ENCODE measurements at regions not wholly inside any gene's neighbourhood (a gene's known extent, or its start where the extent isn't known, plus 50 kb on each side); places are given as distances from the start of the nearest gene placed in this dataset.
A peak's percentile ranks its signal among the peaks of the same experiment; 100 is the strongest.
"Not testable (repeated sequence)": the region's sequence is repeated elsewhere in the genome, so short reads cannot be mapped to it uniquely, and the experiment has no call there.

DNA sequence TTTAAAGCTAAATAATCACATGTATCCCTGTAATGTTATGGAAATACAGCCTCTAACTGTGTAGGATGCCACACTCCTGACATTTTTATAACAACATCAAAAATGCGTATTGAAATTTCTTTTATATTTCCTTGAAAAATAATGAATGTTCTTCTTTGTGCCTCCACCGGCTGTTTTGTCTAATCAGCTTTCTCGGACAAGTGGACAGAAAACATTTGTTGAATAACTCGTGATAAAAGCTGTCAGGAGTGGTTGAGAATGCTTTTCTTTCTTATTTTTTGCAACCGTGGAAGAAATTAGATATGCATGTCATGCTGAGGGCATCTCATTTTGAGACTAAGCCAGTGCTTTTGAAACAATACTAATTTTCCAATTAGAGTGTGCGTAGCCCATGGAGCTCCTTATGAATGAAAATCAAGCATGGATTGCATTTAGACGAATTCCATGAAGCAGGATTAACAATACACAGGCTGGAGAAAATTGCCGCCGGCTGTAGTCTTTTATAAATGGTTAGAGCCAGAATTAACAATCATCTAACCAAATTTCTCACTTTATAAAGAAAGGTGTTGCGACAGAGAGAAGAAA, 614.5 kb upstream of the LCORL start:
- DNase-seq (ENCODE audit: low spot score), result peak; percentile 55

DNA sequence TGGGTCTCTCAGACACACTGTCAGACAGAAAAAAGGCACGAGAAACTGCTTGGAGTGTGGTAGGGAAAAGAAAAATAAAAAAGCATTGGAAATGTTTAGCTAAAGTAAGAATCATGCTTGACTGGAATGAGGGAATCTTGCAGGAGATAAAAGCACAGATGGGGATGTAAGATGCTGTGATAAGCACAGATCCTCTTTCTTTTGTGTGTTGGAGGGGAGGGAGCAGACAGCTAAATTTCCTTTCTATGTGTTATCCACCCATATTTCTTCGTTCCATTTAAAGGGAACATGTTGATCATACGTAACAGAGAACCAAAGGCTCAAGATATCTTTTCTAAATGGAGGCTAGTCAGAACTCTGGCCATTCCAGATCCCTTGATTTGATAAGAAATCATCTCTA, 614.0 kb upstream of the LCORL start:
- DNase-seq (ENCODE audit: low spot score), result no peak

DNA sequence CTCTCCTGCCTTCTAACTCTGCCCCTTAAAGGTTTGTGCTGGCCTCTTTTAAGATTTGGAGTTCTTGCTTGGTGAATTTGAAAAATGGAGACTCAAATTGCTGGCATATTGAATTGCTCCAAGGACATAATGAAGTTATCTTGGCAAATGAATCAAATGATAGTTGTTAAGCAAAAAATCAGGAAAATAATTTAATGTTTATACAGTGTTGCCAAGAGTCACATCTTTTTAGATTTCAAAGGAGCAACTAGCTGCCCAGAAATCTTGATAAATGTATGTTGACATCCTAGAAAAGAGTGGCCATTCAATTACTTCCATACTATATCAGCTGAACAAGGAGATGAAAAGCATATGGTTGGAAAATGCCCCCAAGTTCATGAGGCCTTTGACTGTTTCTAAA, 610.0 kb upstream of the LCORL start:
- DNase-seq (ENCODE audit: low spot score), result no peak

DNA sequence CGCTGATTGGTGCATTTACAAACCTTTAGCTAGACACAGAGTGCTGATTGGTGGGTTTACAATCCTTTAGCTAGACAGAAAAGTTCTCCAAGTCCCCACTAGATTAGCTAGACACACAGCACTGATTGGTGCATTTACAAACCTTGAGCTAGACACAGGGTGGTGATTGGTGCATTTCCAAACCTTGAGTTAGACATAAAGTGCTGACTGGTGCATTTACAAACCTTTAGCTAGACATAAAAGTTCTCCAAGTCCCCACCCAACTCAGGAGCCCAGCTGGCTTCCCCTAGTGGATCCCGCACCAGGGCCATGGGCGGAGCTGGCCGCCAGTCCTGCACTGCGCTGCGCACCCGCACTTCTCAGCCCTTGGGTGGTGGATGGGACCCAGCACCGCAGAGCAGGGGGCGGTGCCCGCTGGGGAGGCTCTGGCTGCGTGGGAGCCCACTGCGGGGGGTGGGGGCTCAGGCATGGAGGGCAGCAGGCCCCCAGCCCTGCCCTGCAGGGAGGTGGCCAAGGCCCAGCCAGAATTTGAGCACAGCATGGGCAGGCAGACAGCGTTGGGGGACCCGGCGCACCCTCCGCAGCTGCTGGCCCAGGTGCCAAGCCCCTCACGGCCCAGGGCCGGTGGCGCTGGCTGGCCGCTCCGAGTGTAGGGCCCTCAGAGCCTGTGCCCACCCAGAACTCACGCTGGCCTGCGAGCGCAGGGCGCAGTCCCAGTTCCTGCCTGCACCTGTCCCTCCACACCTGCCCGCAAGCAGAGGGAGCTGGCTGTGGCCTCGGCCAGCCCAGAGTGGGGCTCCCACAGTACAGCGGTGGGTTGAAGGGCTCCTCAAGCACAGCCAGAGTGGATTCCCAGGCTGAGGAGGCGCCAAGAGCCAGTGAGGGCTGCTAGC, 608.9 kb upstream of the LCORL start:
- no peak for DNase-seq (ENCODE audit: low spot score)

DNA sequence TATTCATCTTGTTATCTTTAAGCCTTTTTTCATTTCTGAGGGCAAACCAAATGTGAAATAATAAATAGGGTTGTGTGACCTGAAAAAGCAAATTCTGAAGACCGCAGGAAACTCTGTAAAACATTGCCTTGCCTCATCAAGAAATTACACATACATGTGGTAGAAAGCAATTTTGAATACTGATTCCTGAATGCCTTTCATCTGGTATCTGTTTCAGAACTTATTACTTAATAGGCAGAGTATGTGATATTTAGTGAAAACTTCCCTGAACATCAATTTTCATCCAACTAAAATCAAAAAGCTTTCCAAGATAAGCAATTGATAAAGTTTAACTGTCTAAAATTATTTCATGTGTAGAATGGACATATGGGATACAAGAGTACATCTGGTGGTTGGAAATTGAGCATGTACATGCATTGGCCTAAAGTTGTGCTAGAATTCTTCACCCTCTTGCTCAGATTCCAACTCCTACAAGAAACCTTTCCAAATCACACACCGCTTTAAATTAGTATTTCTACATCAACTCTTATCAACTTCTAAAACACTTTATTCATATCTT, 606.0 kb upstream of the LCORL start:
- DNase-seq (ENCODE audit: low spot score), result no peak

DNA sequence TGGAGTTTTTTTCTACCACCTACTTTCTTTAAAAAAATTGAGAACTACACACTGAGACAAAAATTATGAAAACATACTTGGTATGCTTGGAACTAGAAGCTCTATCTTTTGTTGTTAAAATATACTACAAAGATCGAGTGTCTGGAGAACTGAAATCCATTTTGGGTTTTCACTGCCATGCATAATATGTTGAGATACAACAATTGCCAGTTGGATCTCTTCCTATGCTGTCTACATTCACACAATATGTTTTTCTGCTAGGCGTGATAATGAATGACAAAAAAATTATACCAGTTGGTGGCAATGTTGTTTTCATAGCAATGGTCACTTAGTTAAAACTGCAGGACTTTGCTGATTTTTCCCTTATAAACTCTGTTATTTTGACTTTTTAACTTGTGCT, 605.4 kb upstream of the LCORL start:
- no peak for DNase-seq (ENCODE audit: low spot score)

DNA sequence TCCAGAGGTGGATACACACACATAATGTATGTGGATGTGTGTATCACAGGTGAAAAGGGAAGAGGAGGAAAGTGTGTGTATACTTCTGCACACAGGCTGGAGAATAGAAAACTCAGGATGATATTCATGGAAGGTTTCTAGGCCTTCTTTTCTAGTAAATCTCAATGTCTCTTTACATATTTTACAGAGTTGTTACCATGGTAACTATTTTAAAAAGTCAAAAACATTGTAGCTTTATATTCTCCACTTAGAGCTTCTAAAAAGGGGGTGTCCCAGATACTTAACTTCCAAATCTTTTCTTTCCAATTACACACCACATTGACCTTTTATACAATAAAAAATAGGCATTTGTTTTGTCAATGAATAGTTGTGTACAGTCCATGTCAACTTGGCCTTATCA, 604.8 kb upstream of the LCORL start:
- no peak for DNase-seq (ENCODE audit: low spot score)

DNA sequence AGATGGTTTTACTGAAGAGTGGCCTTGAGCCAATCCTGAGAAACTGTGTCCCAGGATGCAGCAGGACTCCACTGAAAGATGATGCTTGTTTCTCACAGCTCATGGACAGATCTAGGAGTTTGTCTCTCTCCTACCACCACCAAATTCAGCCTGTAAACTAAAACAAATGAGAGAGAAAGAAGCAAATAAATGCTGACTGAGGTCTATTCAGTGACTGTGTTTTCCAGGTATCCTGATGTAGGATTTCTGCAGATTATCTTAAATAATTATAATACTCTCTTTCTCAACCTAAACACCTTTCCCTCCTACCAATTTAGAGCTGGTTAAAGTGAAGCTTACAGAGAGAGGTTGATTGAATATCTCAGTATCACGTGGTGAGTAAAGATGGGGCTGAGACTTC, 599.6 kb upstream of the LCORL start:
- no peak for DNase-seq (ENCODE audit: low spot score)

DNA sequence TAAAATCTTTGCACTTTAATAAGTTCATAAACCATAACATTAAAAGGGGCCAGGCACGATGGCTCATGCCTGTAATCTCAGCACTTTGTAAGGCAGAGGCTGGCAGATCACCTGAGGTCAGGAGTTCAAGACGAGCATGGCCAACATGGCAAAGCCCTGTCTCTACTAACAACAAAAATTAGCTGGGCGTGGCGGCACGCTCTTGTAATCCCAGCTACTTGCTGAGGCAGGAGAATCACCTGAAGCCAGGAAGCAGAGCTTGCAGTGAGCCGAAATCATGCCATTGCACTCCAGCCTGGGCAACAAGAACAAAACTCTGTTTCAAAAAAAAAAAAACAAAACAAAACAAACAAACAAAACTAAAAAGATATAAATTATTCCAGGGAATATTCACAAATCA, 595.2 kb upstream of the LCORL start:
- no peak for DNase-seq (ENCODE audit: low spot score)

DNA sequence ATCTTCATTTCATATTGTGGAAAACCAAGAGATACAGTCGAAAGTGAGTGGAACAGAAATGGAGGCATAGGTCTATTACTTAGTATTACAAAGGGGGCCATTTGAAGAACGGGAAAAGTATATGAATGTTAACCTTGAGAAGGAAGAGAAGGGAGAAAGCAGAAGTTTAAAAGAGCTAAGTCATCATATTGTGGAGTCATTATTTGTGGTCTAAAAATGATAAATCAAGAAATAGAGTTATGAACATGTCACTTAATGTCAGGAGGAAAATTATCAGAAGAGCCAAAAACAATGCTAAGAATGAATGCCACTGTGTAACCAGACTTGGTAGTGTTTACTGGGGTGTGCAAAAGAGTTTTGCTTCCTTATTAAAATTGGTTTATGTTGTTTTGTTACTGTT, 589.5 kb upstream of the LCORL start:
- DNase-seq (ENCODE audit: low spot score), result no peak

DNA sequence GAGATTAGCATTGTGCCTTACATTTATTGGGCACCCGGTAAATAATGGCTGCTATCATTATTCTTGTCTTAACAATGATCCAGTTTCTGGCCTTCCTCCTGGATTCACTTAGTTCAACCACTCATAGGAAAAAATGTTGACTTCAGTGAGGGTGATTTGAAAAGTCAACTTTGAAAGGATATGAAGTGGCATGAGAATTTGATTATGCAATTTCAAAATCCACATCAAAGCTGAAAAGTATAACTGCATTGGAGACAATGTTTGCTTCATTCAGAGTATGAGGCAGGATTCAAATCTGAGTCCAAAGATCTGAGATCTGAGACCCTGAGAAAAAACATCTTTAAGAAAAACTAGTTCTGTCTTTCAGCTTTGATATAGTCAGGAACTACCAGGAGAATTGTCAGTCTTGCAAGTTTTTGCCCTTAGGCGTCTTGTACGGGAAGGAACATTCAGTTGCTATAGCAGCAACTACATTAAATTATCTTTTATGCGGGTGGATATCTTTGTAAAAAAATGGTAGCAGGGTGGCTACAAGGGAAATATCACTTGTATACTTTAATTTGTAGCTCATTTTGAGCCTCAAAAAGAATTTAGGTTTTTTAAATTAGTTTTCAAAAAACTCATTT, 587.5 kb upstream of the LCORL start:
- DNase-seq (ENCODE audit: low spot score), result peak; percentile 22

DNA sequence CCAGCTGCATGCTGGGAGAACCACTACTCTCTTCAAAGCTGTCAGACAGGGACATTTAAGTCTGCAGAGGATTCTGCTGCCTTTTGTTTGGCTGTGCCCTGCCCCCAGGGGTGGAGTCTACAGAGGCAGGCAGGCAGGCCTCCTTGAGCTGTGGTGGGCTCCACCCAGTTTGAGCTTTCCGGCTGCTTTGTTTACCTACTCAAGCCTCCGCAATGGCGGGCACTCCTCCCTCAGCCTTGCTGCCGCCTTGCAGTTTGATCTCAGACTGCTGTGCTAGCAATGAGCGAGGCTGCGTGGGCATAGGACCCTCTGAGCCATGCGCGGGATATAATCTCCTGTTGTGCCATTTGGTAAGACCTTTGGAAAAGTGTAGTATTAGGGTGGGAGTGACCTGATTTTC, 581.1 kb upstream of the LCORL start:
- not testable (repeated sequence) for DNase-seq (ENCODE audit: low spot score)

DNA sequence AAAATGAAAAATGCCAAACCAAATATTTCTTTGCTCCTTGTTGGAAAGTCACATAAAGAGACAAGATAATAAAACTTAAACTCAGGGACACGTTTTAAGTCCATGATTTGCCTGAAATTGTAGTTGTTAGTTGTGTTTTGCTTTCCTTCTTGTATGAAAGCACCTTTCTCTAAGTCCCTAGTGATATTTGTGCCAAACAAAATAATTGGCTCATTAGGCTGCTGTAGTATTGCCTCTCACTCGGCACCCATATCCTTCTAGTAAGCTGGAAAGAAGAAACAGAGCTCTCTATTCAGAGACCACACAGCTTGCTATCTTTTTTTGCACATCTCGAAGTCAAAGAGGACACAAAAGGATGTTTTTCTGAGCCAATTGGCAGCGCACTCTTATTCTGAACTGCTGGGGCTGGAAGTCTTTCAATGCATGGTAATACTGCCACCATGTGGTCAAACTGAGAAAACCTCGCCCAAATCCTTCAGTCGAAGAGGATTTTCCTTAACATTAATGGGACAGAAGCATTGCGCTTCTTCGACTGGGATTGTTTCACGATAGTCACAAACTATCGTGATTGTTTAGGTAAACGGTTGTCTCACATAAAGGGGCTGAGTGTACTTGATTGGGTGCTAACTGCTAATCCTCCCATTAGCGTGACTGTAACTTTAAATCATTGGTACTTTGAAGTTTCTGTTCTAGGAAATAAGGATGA, 571.9 kb upstream of the LCORL start:
- DNase-seq (ENCODE audit: low spot score), result peak; percentile 41

DNA sequence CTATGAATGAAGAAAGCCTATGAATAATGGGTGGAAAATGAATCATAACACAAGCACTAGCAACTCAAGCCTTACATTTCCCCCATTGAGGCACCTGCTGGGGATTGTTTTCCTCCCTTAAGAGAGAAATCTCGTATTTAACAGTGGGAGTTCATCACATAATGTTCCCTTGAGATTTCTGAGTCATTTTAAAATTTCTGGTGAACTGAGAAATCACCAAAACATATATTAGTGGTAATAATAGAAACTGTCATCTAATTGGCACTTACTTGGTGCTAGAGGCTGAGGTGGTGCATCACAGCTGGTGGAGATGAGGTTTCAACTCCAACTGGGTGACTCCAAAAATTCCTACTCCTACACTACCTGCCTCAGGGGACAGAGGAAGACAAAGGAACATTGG, 561.3 kb upstream of the LCORL start:
- DNase-seq (ENCODE audit: low spot score), result no peak

DNA sequence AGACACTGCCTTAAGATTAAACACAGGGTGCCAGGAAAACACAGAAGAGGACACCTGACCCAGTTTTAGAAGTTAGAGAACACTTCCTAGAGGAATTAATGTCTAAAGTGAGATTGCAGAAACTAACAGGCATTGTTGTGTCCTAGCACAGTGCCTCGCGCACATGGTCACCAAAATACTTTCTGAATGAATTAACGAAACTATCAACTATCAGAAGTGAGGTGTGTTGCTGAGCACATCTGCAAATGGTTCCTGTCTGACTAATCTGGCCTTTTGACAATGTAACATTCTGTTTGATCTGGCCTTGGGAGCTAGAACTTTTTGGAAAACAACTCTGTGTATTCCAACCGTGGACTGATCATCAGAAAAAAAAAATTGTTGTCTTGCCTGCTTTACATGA, 556.8 kb upstream of the LCORL start:
- DNase-seq (ENCODE audit: low spot score), result no peak

DNA sequence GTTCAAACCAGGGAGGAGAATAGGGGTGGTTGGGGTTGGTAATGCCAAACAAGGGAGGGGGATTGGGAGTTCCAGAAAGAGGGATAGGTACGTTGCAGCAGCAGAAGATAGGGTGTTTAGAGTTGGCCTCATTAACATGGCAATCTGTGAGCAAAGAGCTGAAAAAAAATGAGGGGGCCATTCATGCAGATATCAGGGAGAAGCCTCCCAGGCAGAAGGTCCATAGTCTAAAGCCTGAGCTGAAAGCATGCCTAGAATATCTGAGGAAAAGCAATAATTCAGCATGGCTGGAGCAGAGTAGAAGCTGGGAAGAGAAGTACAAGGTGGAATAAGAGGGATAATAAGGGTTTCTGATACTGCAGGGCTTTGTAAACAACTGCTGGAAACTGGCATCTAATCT, 550.9 kb upstream of the LCORL start:
- DNase-seq (ENCODE audit: low spot score), result no peak

DNA sequence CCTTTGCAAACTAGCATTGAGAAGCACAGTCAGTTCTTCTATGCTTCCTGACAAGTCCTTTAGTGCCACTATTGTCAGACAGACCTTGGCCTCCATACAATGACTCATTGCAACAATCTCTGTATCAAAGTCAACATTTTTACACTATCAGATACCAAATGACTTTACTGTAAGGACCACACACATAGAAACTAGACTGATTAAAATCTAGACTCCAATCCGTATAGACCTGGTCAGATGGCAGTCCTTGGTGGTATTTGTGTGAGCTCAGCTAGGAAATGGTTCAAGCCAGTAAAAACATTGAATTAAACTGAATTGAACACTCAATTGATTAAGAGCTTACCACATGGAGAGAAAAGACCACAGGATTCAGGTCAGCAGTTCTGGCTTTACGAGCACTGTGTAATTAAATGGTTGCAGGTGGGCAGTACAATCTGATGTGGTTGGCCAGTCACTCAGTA, 549.8 kb upstream of the LCORL start:
- no peak for DNase-seq (ENCODE audit: low spot score)

DNA sequence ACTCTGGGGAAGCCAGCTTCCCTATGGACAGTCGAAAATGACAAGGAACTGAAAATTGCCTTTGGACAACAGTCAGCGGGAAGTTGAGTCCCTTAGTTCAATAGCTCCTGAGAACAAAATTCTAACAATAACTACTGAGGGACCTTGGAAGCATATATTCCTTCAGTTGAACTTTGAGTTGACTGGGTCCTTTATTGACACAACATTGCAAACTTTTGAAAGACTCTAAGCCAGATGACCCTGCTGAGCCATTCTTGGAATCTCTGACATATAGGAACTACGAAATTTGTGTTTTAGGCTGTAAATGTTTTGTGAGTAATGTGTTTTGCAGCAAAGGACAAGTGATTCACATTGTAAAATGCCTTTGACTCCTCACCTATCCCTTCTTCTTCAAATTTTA, 548.8 kb upstream of the LCORL start:
- no peak for DNase-seq (ENCODE audit: low spot score)

DNA sequence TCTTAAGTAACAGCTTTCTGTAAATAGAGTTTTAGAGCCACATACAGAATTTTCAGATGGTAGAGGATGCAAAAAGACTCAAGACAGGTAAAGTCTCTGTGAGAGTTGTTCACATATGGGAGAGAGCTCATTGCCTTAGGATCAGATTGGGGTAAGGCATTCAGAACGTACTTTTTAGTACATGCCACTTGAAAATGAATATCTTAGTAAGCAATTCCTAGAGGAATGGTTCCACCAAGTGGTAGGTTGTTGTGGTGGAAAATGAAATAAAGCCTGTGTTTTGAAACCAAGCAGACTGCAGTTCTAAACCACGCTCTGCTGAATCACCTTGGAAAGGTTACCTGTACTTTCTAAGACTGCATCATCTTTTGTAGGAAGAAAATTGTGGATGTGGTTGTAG, 547.0 kb upstream of the LCORL start:
- no peak for DNase-seq (ENCODE audit: low spot score)

DNA sequence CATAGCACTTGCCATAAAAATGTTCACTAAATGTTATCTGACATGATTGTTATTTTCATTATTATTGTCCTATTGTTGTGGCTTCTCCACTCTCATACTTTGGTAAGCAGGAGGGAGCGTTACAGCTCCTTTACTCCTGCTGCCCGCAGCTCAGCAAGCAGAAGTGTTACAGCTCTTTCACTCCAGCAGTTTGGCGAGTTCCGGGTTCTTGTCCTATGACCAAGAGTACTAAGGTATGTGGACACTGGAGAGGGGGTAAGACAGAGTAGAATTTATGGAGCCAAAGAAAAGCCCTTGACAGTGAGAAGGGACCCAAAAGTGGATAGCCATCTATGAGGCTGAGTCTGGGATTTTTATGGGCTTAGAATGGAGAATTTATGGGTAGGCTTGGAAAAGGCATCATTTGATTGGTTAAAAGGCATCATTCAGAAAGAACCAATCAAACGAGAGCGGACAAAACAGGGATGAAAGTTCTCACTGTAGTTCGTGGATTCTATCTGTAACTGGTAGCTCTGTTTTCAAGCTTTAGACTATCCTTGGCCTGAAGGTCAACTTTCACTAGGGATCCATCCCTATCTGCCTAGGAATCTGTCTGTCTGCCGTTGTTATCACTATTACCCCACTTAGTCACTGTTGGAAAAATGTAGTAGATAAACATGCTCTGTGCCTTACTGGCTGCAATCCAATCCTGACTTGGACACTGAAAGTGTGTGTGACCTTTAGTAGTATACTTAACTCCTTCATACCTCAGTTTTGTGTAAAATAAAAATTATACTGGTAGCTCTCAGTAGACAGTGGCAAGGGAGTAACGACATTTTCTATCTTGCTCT, 545.6 kb upstream of the LCORL start:
- no peak for DNase-seq (ENCODE audit: low spot score)

DNA sequence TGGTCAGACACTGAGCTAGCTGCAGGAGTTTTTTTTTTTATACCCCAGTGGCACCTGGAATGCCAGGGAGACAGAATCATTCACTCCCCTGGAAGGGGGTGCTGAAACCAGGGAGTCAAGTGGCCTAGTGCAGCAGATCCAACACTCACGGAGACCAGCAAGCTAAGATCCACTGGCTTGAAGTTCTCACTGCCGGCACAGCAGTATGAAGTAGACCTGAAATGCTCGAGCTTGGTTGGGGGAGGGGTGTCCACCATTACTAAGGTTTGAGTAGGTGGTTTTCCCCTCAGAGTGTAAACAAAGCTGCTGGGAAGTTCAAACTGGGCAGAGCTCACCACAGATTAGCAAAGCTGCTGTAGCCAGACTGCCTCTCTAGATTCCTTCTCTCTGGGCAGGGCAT, 537.9 kb upstream of the LCORL start:
- DNase-seq (ENCODE audit: low spot score), result no peak

DNA sequence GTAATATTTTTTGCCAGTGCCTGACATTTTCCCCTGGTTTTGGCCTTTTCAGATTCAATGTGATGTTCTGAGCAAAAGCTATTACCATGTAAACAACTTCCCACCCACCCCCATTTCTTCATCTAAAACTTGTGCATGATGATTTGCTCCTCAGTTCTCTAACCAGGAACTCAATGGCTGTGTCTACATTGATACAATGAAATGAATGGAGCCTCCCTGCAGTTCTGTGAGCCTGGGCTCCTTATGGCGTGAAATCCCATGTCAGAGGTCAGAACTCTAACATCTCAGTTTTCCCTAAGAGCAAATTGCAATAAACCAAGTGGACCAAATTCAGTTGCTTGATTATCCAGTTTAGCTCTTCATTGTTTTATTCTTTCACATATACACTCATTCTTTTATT, 534.8 kb upstream of the LCORL start:
- no peak for DNase-seq (ENCODE audit: low spot score)

Data from COLO829 (cell line).